Peyer's patch (tissue), 4 donors: ENCODE measurements at regions not wholly inside any gene's neighbourhood (a gene's known extent, or its start where the extent isn't known, plus 50 kb on each side); places are given as distances from the start of the nearest gene placed in this dataset.

Experiments used
- DNase-seq, 3 donors: peaks; one replicate each; pipeline ENCODE4 v3.0.0-alpha.2; 2017 to 2019
- H3K27ac ChIP-seq, 4 donors: fragments of 200-600 bp; sonication (generic); one replicate each; pipeline ENCODE4 v1.5.1; 2016 to 2019
- H3K27me3 ChIP-seq, 2 donors: fragments of 200-600 bp; sonication (generic); one replicate each; pipeline ENCODE4 v1.5.1; 2019
- H3K36me3 ChIP-seq, 3 donors: fragments of 200-600 bp; sonication (generic); one replicate each; pipeline ENCODE4 v1.5.1; 2016 to 2019
- H3K4me1 ChIP-seq, 4 donors: fragments of 200-600 bp; sonication (generic); one replicate each; pipeline ENCODE4 v1.5.1; 2016 to 2019
- H3K4me3 ChIP-seq, 4 donors: fragments of 200-600 bp; sonication (generic); 1 replicate in 3 of 4; 2 replicates in 1 of 4; pipeline ENCODE4 v1.5.1; 2016 to 2019; ENCODE audit warnings: mild to moderate bottlenecking in 1 of 4
- H3K9me3 ChIP-seq, 4 donors: fragments of 200-600 bp; sonication (generic); one replicate each; pipeline ENCODE4 v1.5.1; 2016 to 2019; ENCODE audit warnings: mild to moderate bottlenecking in 1 of 4
- POLR2A ChIP-seq, 2 donors: fragments of 450-650 bp; IDR thresholded peaks; one replicate each; pipeline ENCODE4 v1.5.1; 2017; ENCODE audit warnings: antibody characterized with exemption in 2 of 2, mild to moderate bottlenecking in 2 of 2, moderate library complexity in 2 of 2
- TF ChIP-seq, protein P1 (sequence below), 6 experiments: fragments of 450-650 bp in 4 of 6; fragments of 200-600 bp in 2 of 6; sonication (generic) in 1 of 6; IDR thresholded peaks; one replicate each; pipeline ENCODE4 v1.5.1; 2017 to 2019; ENCODE audit warnings: antibody characterized with exemption in 6 of 6, mild to moderate bottlenecking in 3 of 6, moderate library complexity in 1 of 6

DNA sequence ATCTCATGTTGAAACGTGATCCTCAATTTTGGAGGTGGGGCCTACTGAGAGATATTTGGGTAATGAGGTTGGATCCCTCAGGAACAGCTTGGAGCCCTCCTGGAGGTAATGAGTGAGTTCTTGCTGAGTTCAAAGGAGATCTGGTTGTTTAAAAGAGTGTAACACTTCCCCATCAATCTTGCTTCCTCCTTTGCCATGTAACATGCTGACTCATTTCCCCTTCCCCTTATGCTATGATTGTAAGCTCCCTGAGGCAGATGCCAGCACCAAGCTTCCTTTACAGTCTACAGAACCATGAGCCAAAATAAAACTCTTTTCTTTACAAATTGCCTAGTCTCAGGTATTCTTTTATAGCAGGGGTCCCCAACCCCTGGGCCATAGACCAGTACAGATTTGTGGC, 352.3 kb downstream of the SLCO4C1 start:
- Histone ChIP-seq H3K36me3 (no peaks in the 10 kb centered on the region), H3K4me1 (no peaks in the 10 kb centered on the region), H3K27ac (no peak overlapping the region), H3K27me3 (no peaks in the 10 kb centered on the region), H3K9me3 (no peaks in the 10 kb centered on the region), H3K4me3 (no peak overlapping the region)
- DNase-seq, result no peak
- TF ChIP-seq, protein P1, sequence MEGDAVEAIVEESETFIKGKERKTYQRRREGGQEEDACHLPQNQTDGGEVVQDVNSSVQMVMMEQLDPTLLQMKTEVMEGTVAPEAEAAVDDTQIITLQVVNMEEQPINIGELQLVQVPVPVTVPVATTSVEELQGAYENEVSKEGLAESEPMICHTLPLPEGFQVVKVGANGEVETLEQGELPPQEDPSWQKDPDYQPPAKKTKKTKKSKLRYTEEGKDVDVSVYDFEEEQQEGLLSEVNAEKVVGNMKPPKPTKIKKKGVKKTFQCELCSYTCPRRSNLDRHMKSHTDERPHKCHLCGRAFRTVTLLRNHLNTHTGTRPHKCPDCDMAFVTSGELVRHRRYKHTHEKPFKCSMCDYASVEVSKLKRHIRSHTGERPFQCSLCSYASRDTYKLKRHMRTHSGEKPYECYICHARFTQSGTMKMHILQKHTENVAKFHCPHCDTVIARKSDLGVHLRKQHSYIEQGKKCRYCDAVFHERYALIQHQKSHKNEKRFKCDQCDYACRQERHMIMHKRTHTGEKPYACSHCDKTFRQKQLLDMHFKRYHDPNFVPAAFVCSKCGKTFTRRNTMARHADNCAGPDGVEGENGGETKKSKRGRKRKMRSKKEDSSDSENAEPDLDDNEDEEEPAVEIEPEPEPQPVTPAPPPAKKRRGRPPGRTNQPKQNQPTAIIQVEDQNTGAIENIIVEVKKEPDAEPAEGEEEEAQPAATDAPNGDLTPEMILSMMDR (IDR thresholded peaks at IDR 0.05), result no peak
- no peak for TF ChIP-seq POLR2A (IDR thresholded peaks at IDR 0.05)

DNA sequence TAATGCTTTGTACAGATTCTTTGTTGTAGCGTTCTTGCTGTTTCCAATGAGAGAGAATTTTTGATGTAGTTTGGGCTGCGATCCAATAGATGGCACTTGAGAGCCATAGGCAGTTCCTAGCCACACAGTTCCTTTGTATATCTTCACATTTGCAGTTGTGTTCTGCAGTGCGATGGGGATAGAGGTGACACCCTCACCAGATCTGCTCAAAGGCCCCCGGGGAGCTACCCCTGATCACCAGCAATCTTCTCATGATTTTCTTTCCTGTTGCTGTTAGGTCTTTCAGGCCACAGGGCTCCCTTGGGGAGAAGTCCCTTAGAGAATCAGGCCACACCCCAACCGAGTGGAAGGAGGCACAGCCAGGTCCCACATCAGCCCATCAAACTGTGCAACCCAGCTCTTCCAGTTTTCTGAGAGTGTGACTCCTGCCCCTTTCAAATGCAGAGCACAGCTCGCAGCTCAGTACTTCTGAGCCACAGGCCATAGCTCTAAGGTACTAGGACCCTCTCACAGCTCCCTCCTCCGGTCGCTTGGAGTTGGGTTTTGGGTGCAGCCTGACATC, 353.7 kb downstream of the SLCO4C1 start:
- H3K4me1 ChIP-seq, result no peaks in the 10 kb centered on the region
- peak in 1 of 3 donors; percentile 52 for DNase-seq
- H3K27ac ChIP-seq, result no peak overlapping the region
- H3K27me3 ChIP-seq, result no peaks in the 10 kb centered on the region
- no peak overlapping the region for H3K4me3 ChIP-seq
- no peaks in the 10 kb centered on the region for H3K36me3 ChIP-seq
- TF ChIP-seq POLR2A (IDR thresholded peaks at IDR 0.05), result no peak
- TF ChIP-seq, protein P1 (IDR thresholded peaks at IDR 0.05), result peak in 4 of 6 experiments; percentile 41 to 81 (median 72)
- no peaks in the 10 kb centered on the region for H3K9me3 ChIP-seq

DNA sequence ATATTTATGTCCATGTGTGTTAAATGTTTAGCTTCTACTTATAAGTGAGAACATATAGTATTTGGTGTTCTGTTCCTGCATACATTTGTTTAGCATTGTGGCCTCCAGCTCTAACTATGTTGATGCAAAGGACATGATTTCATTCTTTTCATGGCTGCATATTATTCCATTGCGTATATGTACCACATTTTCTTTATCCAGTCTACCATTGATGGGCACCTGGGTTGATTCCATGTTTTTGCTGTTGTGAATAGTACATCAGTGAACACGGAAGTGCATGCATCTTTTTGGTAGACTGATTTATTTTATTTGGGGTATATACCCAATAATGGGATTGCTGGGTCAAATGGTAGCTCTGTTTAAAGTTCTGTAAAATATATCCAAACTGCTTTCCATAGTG, 359.0 kb downstream of the SLCO4C1 start:
- DNase-seq, result no peak
- Histone ChIP-seq H3K4me1 (no peaks in the 10 kb centered on the region), H3K27me3 (no peaks in the 10 kb centered on the region), H3K4me3 (no peak overlapping the region), H3K36me3 (no peaks in the 10 kb centered on the region), H3K27ac (no peak overlapping the region), H3K9me3 (no peaks in the 10 kb centered on the region)
- TF ChIP-seq, protein P1 (IDR thresholded peaks at IDR 0.05), result no peak
- TF ChIP-seq POLR2A (IDR thresholded peaks at IDR 0.05), result no peak

DNA sequence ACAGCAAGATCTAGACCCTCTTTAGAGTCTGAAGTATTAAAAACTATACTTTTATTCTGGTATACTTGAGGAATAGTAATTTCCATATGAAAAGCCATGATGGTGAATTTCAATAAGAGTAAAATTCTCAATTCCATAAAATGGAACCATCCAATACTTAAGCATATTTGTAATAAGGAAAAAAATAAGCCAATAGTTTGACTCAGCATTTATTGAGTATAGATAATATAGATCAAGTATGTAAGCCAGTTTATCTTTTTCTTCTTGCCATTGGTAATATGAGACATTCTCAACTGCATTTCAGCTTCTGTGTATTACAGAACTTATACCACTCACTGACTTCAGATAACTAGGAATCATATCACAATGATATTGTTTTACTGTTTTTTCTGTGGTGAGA, 361.0 kb downstream of the SLCO4C1 start:
- TF ChIP-seq POLR2A (IDR thresholded peaks at IDR 0.05), result no peak
- TF ChIP-seq, protein P1 (IDR thresholded peaks at IDR 0.05), result no peak
- no peak overlapping the region for H3K4me3 ChIP-seq
- no peaks in the 10 kb centered on the region for H3K4me1 ChIP-seq

DNA sequence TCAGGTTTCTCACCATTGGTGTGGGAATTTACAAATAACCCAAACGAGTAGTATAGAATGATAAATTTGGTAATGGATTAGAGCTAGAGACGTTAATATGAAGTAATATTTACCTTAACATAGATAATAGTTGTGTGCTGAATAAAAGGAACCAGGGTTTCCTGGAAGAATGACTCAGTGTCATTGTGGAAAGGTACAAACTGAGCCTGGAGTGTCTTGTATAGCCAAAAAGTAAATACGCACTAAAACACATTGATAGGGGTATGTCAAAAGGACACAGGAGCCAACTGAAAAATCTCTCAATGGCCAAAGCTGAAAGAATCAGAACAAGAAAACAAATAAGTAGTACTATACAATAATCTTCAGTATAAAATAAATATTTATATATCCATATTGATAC, 363.5 kb downstream of the SLCO4C1 start:
- Histone ChIP-seq H3K9me3 (no peaks in the 10 kb centered on the region), H3K4me1 (no peaks in the 10 kb centered on the region), H3K27me3 (no peaks in the 10 kb centered on the region), H3K27ac (no peak overlapping the region), H3K36me3 (no peaks in the 10 kb centered on the region), H3K4me3 (no peak overlapping the region)
- DNase-seq, result no peak
- TF ChIP-seq, protein P1 (IDR thresholded peaks at IDR 0.05), result no peak
- TF ChIP-seq POLR2A (IDR thresholded peaks at IDR 0.05), result no peak

More for the DNA sequence above, 361.0 kb downstream of the SLCO4C1 start:
- no peak overlapping the region for H3K27ac ChIP-seq
- no peaks in the 10 kb centered on the region for H3K27me3 ChIP-seq
- DNase-seq, result no peak
- H3K9me3 ChIP-seq, result no peaks in the 10 kb centered on the region
- H3K36me3 ChIP-seq, result no peaks in the 10 kb centered on the region

DNA sequence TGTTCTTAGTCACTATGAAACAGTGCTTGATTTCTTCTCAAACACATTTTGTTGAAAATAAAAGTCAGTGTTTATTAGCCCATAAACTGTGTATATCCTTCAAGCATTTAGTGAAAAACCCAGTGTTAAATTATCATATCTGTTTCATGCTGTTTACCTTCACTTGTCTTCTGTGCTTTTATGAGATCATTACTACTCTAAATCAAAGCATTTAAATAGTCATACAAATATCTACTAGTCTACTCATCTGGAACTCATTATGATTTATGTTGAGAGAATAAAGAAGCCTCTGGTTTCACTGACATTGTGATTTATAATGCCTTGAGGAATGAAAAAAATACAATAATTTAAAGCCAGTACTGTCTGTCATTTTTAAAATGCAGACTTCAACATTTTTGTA, 366.5 kb downstream of the SLCO4C1 start:
- H3K36me3 ChIP-seq, result no peaks in the 10 kb centered on the region
- H3K9me3 ChIP-seq, result no peaks in the 10 kb centered on the region
- no peaks in the 10 kb centered on the region for H3K4me1 ChIP-seq
- H3K4me3 ChIP-seq, result no peak overlapping the region
- no peak for DNase-seq
- TF ChIP-seq, protein P1 (IDR thresholded peaks at IDR 0.05), result no peak
- TF ChIP-seq POLR2A (IDR thresholded peaks at IDR 0.05), result no peak
- no peak overlapping the region for H3K27ac ChIP-seq
- no peaks in the 10 kb centered on the region for H3K27me3 ChIP-seq
